HG03457 (cell line): ENCODE measurements at regions not wholly inside any gene's neighbourhood (a gene's known extent, or its start where the extent isn't known, plus 50 kb on each side); places are given as distances from the start of the nearest gene placed in this dataset.

ENCODE experiments used
- ATAC-seq: cut with Tn5 transposase; IDR thresholded peaks from one replicate; pipeline ENCODE4 v1.9.1; 2021; ENCODE audit warnings: moderate number of reproducible peaks; ENCODE audit not compliant: unreplicated experiment

DNA sequence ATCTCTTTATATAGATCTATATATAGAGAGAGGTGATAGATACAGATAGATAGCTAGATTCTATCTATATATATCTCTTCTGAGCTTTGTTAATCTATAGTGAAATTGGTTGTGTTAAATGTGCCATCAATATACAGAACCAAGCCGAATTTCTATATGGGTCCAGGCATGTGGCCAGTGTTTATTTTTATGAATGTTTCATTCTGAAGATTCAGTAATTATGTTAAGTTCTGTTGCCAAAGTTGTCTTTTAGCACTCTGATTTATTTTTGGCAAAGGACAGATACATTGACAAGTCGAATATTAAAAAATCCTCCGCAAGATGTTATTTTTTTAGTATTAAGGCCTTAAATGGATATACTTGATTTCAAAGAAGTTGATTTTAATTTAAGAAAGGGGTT, 190.4 kb upstream of the HTR2A start:
- no peak for ATAC-seq

DNA sequence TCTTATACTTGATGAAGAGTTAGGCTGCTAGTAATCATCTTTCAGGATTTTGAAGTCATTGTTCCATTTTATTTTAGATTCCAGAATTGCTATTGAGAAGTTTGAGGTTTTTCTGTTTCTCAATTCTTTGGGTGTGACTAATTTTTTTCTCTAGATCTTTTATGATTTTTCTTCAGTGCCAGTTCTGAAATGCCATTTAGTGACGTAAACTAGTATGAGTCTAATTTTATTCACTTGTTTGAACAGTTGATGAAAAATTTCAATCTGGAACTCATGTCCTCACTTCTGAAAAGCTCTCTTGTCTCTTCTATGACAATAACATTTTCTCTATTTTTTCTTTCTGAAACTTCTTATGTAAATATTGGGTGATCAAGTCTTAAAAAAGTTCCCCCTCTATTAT, 188.5 kb upstream of the HTR2A start:
- ATAC-seq, result no peak

GRCh38 chr13:47081850-47082249, 185.0 kb upstream of the HTR2A start:
- no peak for ATAC-seq

- no peak for ATAC-seq
Observed at GRCh38 chr13:47081246-47081645, 184.4 kb upstream of the HTR2A start.

DNA sequence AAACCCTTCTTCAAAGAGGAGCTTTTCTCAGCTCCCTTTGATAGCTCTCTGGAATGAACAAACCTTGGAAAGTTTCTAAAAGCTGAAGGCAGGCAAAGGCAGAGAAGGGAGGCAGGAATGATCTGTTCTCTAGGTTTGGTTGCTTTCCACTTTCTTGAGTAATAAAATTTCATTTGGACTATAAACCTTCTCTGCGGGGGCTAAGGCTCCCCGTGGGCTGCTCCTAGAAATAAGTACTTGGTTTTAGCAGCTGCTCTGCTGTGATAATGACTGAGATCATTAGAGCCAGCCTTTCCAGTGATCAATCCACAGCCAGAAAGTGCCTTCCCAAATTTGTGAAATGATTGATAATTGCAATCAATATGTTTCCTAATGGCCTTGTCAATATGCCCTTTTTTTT, 183.8 kb upstream of the HTR2A start:
- no peak for ATAC-seq

DNA sequence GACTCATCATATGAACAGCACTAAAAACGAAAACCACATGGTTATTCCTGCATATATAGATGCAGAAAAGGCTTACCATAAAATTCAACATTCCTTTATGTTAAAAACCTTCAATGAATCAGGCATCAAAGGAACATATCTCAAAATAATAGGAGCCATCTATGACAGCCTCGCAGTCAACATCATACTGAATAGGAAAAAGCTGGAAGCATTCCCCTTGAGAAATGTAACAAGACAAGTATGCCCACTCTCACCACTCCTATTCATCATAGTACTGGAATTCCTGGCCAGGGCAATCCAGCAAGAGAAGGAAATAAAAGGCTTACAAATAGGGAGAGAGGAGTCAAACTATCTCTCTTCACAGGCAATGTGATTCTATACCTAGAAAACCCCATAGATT, 179.6 kb upstream of the HTR2A start:
- ATAC-seq, result no peak

GRCh38 chr13:47069133-47069532, 172.3 kb upstream of the HTR2A start:
- ATAC-seq, result no peak

DNA sequence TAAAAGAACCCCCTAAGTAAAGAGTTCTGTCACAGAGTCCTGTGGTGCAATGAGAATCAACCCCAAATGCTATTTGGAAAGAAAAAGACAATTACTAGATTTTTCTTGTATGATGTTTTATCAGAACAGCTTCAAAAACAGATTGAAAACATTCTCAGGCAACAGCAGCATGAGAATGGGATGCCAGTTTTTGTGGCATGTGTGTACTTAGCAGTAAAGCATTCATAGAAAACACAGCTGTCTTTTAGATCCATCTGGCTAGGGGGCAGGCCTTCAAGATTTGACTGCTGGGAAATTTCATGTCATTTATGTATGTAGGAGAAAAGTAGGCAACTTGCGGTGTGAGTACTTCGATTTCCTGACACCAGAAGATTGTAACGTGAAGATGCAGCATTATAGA, 170.5 kb upstream of the HTR2A start:
- no peak for ATAC-seq

DNA sequence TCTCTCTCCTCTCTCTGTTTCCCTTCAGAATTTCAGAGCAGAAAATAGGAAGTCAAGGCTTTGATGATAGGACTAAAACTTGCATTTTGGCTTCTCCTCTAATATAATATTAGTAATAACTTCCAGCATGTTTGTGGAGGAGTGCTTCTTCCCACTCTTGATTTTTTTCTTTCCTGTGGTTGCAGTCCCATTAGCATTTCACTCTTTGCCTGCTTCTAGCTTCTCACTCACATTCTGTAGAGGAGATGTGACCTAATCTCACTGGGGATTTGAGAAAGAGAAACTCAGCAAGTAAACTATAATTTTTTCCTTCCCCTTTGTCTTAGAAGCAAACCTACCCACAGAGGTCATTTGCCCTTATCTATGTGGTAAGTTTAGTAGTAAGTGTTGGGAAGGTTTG, 169.4 kb upstream of the HTR2A start:
- ATAC-seq, result no peak

DNA sequence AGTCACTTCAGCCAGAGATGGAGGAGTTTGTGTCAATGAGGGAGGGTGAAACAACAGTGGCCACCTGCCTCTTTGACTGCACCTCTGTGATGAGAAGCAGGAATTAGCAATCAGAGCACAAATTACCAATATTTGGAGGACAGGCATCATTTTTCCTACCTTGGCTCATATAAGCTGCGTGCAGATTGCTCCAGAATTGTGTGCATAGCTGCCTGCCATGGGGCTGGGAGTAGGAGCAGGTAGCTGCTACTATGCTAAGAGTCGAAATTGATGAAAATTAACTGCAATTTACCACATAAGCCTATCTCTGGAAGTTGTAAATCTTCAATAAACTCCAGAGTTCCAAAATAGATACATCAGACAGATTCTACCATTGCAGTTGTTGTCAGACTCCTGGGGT, 167.5 kb upstream of the HTR2A start:
- no peak for ATAC-seq

GRCh38 chr13:47049276-47049989, 152.6 kb upstream of the HTR2A start:
- ATAC-seq, result no peak

DNA sequence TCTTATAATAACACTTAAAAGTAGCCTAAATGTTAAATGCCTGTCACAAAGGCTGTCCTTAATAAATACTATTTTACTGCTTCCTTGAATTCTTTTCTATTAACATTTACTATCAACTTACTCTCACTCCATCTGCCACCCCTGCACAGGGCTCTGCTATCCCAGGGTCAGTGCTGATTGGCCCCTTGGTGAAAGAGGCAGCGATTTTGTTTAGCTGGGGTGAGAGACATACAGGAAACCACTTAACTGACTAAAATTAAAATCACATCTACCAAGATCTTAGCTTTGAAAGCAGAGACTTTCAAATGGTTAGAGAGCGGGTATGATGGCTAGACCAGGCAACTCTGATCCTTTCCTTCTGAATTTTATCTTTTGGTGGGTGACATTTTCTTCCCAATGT, 149.9 kb upstream of the HTR2A start:
- ATAC-seq, result no peak

DNA sequence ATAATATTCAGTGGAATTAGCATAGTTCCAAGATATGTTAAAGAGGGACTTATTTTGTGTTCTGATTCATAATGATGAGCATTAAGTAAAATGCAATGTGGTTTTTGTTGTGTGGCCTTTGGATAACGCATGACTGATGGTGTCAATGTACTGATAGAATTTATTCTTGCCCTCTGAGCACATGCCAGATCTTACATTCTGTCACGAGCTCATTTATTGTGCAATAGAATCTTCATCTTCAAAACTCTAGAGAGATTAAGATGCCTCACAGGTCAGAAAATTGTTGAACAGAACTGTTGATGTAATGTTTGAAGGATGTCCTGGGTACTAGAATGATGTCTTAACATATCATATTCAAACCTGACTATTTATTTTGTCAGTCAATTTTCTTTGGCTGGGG, 148.0 kb upstream of the HTR2A start:
- no peak for ATAC-seq

- no peak for ATAC-seq
Observed at GRCh38 chr13:47039106-47039505, 142.3 kb upstream of the HTR2A start.

GRCh38 chr13:47038188-47038587, 141.3 kb upstream of the HTR2A start:
- ATAC-seq, result no peak

DNA sequence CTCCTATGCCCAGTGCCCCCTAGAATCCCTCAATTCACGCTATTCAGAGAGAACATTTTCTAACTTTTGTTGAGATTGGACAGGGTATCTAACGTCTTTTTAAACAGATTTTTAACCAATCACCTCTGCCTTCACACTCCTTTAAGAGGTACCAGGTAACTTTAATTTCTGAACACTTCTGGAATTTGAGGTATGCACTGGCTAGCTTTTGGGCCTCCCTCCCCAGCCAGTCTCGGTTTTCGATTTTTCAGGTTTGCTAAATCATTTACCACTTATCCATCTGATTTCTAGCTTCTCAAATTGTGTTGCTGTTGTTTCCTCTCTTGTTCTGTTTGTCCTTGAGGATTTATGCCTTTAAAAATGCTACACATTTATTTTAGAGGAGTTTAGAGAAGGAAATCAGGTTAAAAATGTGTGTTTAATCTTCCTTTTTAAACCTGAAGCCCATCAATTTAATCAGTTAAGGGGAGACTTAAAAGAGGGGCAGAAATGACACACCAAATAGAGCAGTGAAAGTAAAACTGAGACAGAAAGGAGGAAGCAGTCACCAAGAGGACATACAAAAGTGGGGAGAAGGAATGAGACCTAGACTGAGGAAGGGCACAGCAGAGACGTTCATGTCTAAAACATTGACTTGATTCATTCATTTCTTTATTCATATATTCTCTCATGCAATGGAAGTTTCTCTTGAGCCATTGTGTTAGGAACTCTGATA, 139.6 kb upstream of the HTR2A start:
- ATAC-seq, result peak; percentile 95

DNA sequence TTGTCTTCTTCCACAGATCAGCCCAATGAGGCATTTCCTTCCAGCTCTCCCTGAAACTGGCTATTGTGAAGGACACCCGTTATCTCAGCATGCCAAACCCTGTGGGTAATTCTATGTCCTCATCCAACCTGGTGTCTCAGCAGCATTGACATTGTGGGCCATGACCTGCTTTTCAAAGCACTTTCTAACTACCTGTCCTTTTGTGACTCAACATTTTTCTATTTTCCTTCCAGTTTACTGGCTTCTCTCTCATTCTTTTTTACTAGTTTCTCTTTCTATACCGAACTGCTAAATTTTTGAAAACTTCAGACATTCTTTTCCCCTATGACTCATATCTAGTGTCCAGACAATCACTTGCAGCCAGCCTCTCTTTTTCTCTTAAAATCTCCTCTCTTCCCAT, 136.4 kb upstream of the HTR2A start:
- ATAC-seq, result no peak

GRCh38 chr13:47027780-47028437, 131.1 kb upstream of the HTR2A start:
- no peak for ATAC-seq

- ATAC-seq, result no peak
Observed at GRCh38 chr13:47025791-47026447, 129.1 kb upstream of the HTR2A start.

GRCh38 chr13:47019977-47020376, 123.1 kb upstream of the HTR2A start:
- no peak for ATAC-seq

- no peak for ATAC-seq
Observed at GRCh38 chr13:47017476-47017875, 120.6 kb upstream of the HTR2A start.

DNA sequence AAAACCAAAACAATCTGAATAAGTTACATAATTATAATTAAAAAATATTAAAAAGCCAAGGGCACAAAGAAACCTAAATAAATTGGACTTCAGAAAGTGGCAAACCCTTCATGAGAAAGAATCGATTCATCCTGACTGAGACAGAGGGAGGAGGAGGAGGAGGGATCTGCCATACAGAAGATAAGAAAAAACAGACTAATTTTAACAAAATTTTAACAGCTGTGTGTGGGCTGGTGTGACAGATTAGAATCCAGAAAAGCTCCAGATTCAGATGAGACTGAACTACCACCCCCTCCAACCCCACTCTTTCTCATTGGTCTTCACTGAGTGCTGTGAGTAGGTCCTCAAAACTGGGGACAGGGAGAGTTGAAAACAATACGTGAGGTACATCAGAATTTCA, 111.5 kb upstream of the HTR2A start:
- no peak for ATAC-seq
